ENCODE measurements at regions not wholly inside any gene's neighbourhood (a gene's known extent, or its start where the extent isn't known, plus 50 kb on each side); places are given as distances from the start of the nearest gene placed in this dataset.

DNA sequence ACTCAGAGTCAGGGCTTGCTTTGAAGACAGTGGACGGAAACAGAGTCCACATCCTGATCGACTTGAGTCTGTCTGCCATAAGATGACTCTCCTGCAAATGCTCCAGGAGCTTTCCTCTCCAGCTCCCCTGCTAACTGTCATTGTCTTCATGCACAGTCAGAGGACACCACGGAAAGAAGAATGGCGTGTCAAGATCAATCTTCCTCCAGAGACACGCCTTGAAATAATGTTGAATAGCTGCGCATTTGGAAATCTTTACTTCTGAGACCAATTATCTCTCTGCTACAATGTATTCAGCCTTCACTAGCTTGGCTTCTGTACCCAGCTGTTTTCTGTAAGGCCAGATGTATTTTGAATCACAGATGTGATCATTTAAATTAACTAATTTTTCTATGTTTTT lies 457.2 kb downstream of the CDH2 start:
- TF ChIP-seq, protein P1, sequence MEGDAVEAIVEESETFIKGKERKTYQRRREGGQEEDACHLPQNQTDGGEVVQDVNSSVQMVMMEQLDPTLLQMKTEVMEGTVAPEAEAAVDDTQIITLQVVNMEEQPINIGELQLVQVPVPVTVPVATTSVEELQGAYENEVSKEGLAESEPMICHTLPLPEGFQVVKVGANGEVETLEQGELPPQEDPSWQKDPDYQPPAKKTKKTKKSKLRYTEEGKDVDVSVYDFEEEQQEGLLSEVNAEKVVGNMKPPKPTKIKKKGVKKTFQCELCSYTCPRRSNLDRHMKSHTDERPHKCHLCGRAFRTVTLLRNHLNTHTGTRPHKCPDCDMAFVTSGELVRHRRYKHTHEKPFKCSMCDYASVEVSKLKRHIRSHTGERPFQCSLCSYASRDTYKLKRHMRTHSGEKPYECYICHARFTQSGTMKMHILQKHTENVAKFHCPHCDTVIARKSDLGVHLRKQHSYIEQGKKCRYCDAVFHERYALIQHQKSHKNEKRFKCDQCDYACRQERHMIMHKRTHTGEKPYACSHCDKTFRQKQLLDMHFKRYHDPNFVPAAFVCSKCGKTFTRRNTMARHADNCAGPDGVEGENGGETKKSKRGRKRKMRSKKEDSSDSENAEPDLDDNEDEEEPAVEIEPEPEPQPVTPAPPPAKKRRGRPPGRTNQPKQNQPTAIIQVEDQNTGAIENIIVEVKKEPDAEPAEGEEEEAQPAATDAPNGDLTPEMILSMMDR (IDR thresholded peaks at IDR 0.05) = no peak
- ATAC-seq (no peak), DNase-seq (no peak)
- no peaks in the 10 kb centered on the region for H3K36me3 ChIP-seq (ENCODE audit: low read depth)
- no peak overlapping the region for H3K4me3 ChIP-seq
- intact Hi-C loops (cut with DNase I, micrococcal nuclease) = no loop called here
- H3K4me1 ChIP-seq (ENCODE audit: low read depth) = no peaks in the 10 kb centered on the region
- no peaks in the 10 kb centered on the region for H3K9me3 ChIP-seq

DNA sequence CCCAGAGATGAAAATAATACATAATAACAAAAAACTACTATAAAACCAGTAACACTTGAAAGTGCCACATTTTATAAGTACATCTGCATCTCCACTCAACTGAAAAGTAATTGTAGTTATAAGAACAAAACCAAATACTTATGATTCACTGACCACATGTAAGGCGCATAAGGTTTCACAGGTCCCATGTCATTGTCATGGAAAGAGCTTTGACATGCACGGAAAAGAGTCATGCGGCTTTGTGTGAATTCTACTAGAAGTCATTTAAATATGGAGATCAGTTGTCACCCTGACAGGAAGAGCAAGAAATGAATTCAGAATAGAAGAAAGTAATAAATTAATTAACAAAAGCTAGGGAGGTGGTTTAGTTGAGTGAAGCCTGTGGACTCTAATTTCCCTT lies 459.1 kb downstream of the CDH2 start:
- Histone ChIP-seq H3K4me1 (ENCODE audit: low read depth) (no peaks in the 10 kb centered on the region), H3K4me3 (no peak overlapping the region), H3K9me3 (no peaks in the 10 kb centered on the region), H3K36me3 (ENCODE audit: low read depth) (no peaks in the 10 kb centered on the region)
- TF ChIP-seq, protein P1 (IDR thresholded peaks at IDR 0.05) = no peak
- intact Hi-C loops (cut with DNase I, micrococcal nuclease) = no loop called here
- no peak for ATAC-seq
- DNase-seq = no peak

DNA sequence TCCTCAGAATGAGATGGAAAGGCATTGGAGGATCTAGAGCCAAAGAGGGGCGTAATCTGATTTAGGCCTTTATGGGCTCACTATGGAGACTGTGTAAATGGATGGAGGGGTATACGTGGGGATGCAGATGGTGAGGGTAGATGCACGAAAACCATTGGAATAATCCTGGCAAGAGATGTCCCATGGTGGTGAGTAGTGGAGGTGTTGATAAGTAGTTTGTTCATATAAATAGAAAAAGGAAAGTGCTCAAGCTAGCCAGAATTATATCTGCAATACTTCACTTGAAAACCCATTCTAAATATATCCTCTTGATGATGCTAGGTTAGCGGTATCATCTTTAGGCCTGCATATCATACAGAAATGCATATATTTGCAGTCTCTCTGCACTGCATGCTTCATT lies 459.7 kb downstream of the CDH2 start:
- Histone ChIP-seq H3K9me3 (no peaks in the 10 kb centered on the region), H3K36me3 (ENCODE audit: low read depth) (no peaks in the 10 kb centered on the region), H3K4me3 (no peak overlapping the region), H3K4me1 (ENCODE audit: low read depth) (no peaks in the 10 kb centered on the region)
- intact Hi-C loops (cut with DNase I, micrococcal nuclease) = no loop called here
- TF ChIP-seq, protein P1 (IDR thresholded peaks at IDR 0.05) = no peak
- ATAC-seq (no peak), DNase-seq (no peak)

DNA sequence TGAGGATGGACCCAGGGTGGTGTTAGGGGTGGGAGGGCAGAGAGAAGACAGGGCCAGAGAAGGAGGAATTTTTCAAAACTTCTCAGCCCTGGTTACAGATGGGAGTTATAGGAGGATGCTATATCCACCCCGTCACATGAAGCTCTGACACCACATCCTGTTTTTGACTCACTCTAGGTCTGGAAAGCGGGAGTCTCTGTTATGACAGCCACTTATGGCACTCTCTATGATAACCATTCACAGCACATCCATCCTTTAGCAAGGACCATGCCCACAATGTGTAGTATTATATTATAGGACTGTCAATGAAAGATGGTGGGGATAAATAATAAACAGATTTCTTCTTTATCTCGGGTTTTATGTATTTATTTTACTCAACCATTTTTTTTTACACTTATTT lies 461.2 kb downstream of the CDH2 start:
- H3K4me3 ChIP-seq = no peak overlapping the region
- no peaks in the 10 kb centered on the region for H3K4me1 ChIP-seq (ENCODE audit: low read depth)
- H3K36me3 ChIP-seq (ENCODE audit: low read depth) = no peaks in the 10 kb centered on the region
- DNase-seq (no peak), ATAC-seq (no peak)
- H3K9me3 ChIP-seq = no peaks in the 10 kb centered on the region
- intact Hi-C loops (cut with DNase I, micrococcal nuclease) = no loop called here
- TF ChIP-seq, protein P1 (IDR thresholded peaks at IDR 0.05) = no peak

DNA sequence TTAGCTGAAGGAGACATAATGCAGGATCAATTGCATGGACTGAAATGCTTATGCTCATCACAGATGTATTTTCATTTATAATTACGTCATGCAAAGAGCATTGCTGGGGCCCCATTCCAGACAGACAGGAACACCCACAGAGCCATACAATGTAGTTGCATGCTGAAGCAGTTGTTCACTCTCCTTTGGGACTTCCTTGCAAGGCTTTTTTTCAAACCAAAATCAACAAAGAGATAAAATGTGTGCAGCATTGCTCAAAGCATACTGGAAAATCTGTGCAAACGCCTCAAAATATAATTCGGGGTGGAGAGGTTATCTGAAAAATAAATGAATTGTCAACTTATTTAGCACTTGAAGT lies 463.2 kb downstream of the CDH2 start:
- Histone ChIP-seq H3K9me3 (no peaks in the 10 kb centered on the region), H3K4me1 (ENCODE audit: low read depth) (no peaks in the 10 kb centered on the region), H3K4me3 (no peak overlapping the region), H3K36me3 (ENCODE audit: low read depth) (no peaks in the 10 kb centered on the region)
- no peak for DNase-seq
- TF ChIP-seq, protein P1 (IDR thresholded peaks at IDR 0.05) = no peak
- intact Hi-C loops (cut with DNase I, micrococcal nuclease) = no loop called here
- no peak for ATAC-seq

DNA sequence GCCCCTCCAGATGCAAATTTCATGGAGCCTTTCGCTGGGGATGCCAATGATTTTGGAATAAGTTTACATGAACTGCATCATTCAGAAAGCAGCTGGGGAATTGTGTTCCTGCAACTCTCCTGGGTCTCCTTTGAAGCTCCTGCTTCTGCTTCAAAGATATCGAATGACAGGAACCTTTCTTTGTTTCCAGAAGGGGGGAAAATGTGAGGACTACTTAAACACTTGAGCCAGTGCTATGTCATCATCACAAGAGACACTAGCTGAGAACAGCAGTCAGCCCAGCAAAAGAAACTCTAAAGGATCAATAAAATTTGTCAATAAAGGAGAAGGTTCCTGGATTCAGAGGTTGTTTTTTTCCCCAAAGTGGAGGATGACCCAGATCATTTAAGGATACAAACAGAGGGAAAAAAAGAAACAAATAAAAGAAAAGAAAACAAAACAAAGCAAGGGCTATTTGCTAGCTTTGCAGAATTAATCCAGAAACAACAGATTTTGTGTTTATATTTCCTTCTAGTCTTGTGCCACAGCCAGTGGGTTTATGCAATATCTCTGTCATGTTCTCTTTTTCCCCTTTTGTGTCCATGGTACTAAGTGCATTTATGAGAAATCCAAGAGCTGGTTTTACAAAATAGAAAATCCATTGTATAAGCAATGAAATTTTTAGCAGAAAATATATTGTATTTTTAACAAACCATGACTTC lies 463.7 kb downstream of the CDH2 start:
- no peaks in the 10 kb centered on the region for H3K36me3 ChIP-seq (ENCODE audit: low read depth)
- DNase-seq = no peak
- no peak overlapping the region for H3K4me3 ChIP-seq
- intact Hi-C loops (cut with DNase I, micrococcal nuclease) = no loop called here
- ATAC-seq = no peak
- TF ChIP-seq, protein P1 (IDR thresholded peaks at IDR 0.05) = no peak
- H3K9me3 ChIP-seq = no peaks in the 10 kb centered on the region
- no peaks in the 10 kb centered on the region for H3K4me1 ChIP-seq (ENCODE audit: low read depth)
